Activated T-cell treated with anti-CD3 and anti-CD28 coated beads, Interleukin-2, amount 50 U/mL, for 72 hours (primary cell): ENCODE measurements at regions not wholly inside any gene's neighbourhood (a gene's known extent, or its start where the extent isn't known, plus 50 kb on each side); places are given as distances from the start of the nearest gene placed in this dataset.

Source experiments
- ATAC-seq, 2 donors: fragments of 150-1000 bp; cut with Tn5 transposase; replicated peaks in 1 of 2; 2 replicates each; pipeline ENCODE4 v1.10.0; 2021; ENCODE audit warnings: moderate library complexity in 2 of 2, mild to moderate bottlenecking in 1 of 2
- DNase-seq, 2 donors: peaks; one replicate each; pipeline ENCODE4 v3.0.0; 2021 to 2022; ENCODE audit warnings: mixed read lengths in 1 of 2
- H3K27ac Mint-ChIP-seq: one replicate; pipeline ENCODE4 v1.8.0; 2022; ENCODE audit warnings: mild to moderate bottlenecking, moderate library complexity, mixed read lengths
- H3K27me3 Mint-ChIP-seq: one replicate; pipeline ENCODE4 v1.8.0; 2022; ENCODE audit warnings: low read depth, mixed read lengths
- H3K36me3 Mint-ChIP-seq, 2 donors: one replicate each; pipeline ENCODE4 v1.8.0; 2022; ENCODE audit warnings: mixed read lengths in 2 of 2, mild to moderate bottlenecking in 1 of 2; ENCODE audit not compliant: insufficient read depth in 2 of 2
- H3K4me1 Mint-ChIP-seq: one replicate; pipeline ENCODE4 v1.8.0; 2022; ENCODE audit warnings: low read depth, mixed read lengths
- H3K4me3 Mint-ChIP-seq, 2 donors: one replicate each; pipeline ENCODE4 v1.8.0; 2022; ENCODE audit warnings: mild to moderate bottlenecking in 2 of 2, mixed read lengths in 2 of 2, moderate library complexity in 2 of 2
- H3K9me3 Mint-ChIP-seq, 2 donors: one replicate each; pipeline ENCODE4 v1.8.0; 2022; ENCODE audit warnings: mixed read lengths in 2 of 2

DNA sequence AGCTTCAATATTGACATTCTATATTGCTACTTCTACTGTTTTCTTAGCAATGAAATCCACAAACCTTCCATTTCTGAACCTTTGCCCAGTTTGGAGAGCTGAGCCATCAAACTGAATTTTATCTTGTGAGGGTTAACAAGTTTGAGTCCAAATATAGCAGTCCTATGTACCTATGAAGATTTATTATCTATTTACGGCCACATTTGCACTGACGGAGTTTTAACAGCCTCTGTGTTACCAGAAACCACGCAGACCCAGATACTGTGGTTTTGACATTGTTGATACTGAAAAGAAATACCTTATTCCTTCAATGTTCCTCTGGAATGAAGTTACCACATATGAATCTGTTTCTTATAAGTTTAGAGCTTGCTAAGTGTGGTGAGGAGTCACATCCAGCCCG lies 172.6 kb downstream of the FGFR2 start:
- Mint-ChIP-seq H3K4me3 (no peak overlapping the region), H3K27me3 (no peaks in the 10 kb centered on the region), H3K9me3 (peaks cover 0 to 4% of the 10 kb centered on the region in 2 donors), H3K36me3 (no peaks in the 10 kb centered on the region), H3K27ac (no peak overlapping the region), H3K4me1 (no peaks in the 10 kb centered on the region)
- ATAC-seq (no peak), DNase-seq (no peak)

DNA sequence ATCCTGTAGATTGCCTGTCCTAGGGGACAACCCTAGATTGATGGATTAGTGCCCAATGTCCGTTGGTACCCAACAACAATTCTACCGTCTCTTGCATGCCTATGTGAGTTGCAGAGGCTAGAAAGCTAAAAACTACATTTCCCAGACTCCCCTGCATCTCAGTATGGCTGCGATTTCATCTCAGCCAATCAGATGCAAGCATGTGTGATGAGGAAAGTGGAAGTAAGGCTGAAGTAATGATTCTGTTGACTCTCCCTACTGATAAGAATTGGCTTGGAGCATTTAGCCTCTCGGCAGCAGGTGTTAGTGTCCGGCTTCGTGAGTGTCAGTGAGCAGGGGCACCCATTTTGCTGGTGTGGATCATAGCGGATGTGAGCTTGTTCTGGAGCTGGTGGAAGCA lies 171.9 kb downstream of the FGFR2 start:
- H3K36me3 Mint-ChIP-seq: no peaks in the 10 kb centered on the region
- no peak overlapping the region for H3K4me3 Mint-ChIP-seq
- ATAC-seq (no peak), DNase-seq (no peak)
- H3K4me1 Mint-ChIP-seq: no peaks in the 10 kb centered on the region
- no peak overlapping the region for H3K27ac Mint-ChIP-seq
- peaks cover 0 to 5% of the 10 kb centered on the region in 2 donors for H3K9me3 Mint-ChIP-seq
- no peaks in the 10 kb centered on the region for H3K27me3 Mint-ChIP-seq
